ENCODE measurements at regions not wholly inside any gene's neighbourhood (a gene's known extent, or its start where the extent isn't known, plus 50 kb on each side); places are given as distances from the start of the nearest gene placed in this dataset.

GRCh38 chr5:71782771-71783770 lies 64.0 kb downstream of the CARTPT start:
- Histone ChIP-seq H3K9me3 (no peaks in the 10 kb centered on the region), H3K36me3 (no peaks in the 10 kb centered on the region), H3K4me3 (peak overlapping the region in 9 of 12 donors; percentile 19 to 43 (median 27)), H3K4me1 (peaks cover 0 to 13% (median 3%) of the 10 kb centered on the region in 12 donors), H3K27me3 (no peaks in the 10 kb centered on the region), H3K27ac (peak overlapping the region in 2 of 12 donors; percentile 8 to 63)
- intact Hi-C loops (cut with DNase I), result loop anchor here (2.0 to 10.0 kb wide), 14 partner anchors 139 to 526 kb away; partner anchors contain the start of gene MAP1B (in 8 of the 10)
- ATAC-seq, result peak; percentile 73 to 93 (median 82)
- TF ChIP-seq POLR2A (IDR thresholded peaks at IDR 0.05) (no peak), CTCF (IDR thresholded peaks at IDR 0.05) (peak; percentile 70 to 89 (median 80))
- DNase-seq, result peak; percentile 76 to 84 (median 80)
- 34 to 38% (median 36%) methylated on average over 27 of the region's 27 CpGs for WGBS, 4 donors

GRCh38 chr5:71783891-71784290 lies 64.8 kb downstream of the CARTPT start:
- peaks cover 0 to 13% (median 3%) of the 10 kb centered on the region in 12 donors for H3K4me1 ChIP-seq
- H3K4me3 ChIP-seq, result no peak overlapping the region
- no peaks in the 10 kb centered on the region for H3K36me3 ChIP-seq
- no peaks in the 10 kb centered on the region for H3K27me3 ChIP-seq
- ATAC-seq (peak in 2 of 4 donors; percentile 13 to 20), DNase-seq (no peak)
- 89 to 94% (median 94%) methylated on average over 6 of the region's 6 CpGs for WGBS, 4 donors
- intact Hi-C loops (cut with DNase I), result loop anchor here (2.0 to 10.0 kb wide), 14 partner anchors 138 to 525 kb away; partner anchors contain the start of gene MAP1B (in 8 of the 10)
- no peaks in the 10 kb centered on the region for H3K9me3 ChIP-seq
- no peak for TF ChIP-seq POLR2A (IDR thresholded peaks at IDR 0.05)
- no peak for TF ChIP-seq CTCF (IDR thresholded peaks at IDR 0.05)
- H3K27ac ChIP-seq, result no peak overlapping the region

- no peak overlapping the region for H3K4me3 ChIP-seq
- H3K9me3 ChIP-seq, result peaks cover 0 to 5% (median 0%) of the 10 kb centered on the region in 12 donors
- no peaks in the 10 kb centered on the region for H3K27me3 ChIP-seq
- 70 to 76% (median 72%) methylated on average over 8 of the region's 8 CpGs for WGBS, 4 donors
- no peak for TF ChIP-seq CTCF (IDR thresholded peaks at IDR 0.05)
- TF ChIP-seq POLR2A (IDR thresholded peaks at IDR 0.05), result no peak
- DNase-seq, result no peak
- no peaks in the 10 kb centered on the region for H3K36me3 ChIP-seq
- ATAC-seq, result no peak
- peaks cover 0 to 13% (median 3%) of the 10 kb centered on the region in 12 donors for H3K4me1 ChIP-seq
- intact Hi-C loops (cut with DNase I), result loop anchor here in 9 of 10 donors (5.0 to 10.0 kb wide), 5 partner anchors 138 to 318 kb away; partner anchors contain the start of gene MAP1B (in 3 of the 9)
- no peak overlapping the region for H3K27ac ChIP-seq
These were observed 67.4 kb downstream of the CARTPT start for GRCh38 chr5:71786337-71787055.
